ENCODE measurements at regions not wholly inside any gene's neighbourhood (a gene's known extent, or its start where the extent isn't known, plus 50 kb on each side); places are given as distances from the start of the nearest gene placed in this dataset.

- DNase-seq (ENCODE audit: low read depth in 1 of 2, low spot score in 1 of 2) (no peak), FAIRE-seq (no peak), ATAC-seq (no peak)
- 3% methylated on average over 3 of the region's 4 CpGs for WGBS (ENCODE audit: missing lambda C conversion rate)
- Histone ChIP-seq H3K4me1 (no peaks in the 10 kb centered on the region), H3K4me3 (no peak overlapping the region), H3K9me3 (no peaks in the 10 kb centered on the region), H3K27ac (no peak overlapping the region), H3K4me2 (no peak overlapping the region)
- CTCF ChIA-PET: interaction anchor here (0.9 kb wide), 1 partner anchor 17 kb away, joined by 3 read pairs; no protein-coding TSS in a partner anchor
- POLR2A ChIA-PET: no interaction called here
- TF ChIP-seq CBX2 (IDR thresholded peaks at IDR 0.05; ENCODE audit: borderline replicate concordance, low read depth) (no peak), JUN (IDR thresholded peaks at IDR 0.05) (no peak), RCOR1 (IDR thresholded peaks at IDR 0.05; ENCODE audit: low read depth, low read length) (no peak), SREBF2 (IDR thresholded peaks at IDR 0.05) (no peak), BHLHE40 (IDR thresholded peaks at IDR 0.05; ENCODE audit: low read depth, low read length) (no peak), RFX5 (IDR thresholded peaks at IDR 0.05) (no peak)
Observed at GRCh38 chr6:114430534-114431124, 87.8 kb upstream of the HS3ST5 start.

GRCh38 chr6:114428341-114428740 is 85.5 kb upstream of the HS3ST5 start:
- ATAC-seq (no peak), DNase-seq (ENCODE audit: low read depth in 1 of 2, low spot score in 1 of 2) (no peak), FAIRE-seq (no peak)
- Histone ChIP-seq H3K27ac (no peak overlapping the region), H3K4me1 (no peaks in the 10 kb centered on the region), H3K4me2 (no peak overlapping the region), H3K4me3 (no peak overlapping the region), H3K9me3 (no peaks in the 10 kb centered on the region)
- POLR2A ChIA-PET: no interaction called here
- CTCF ChIA-PET: no interaction called here
- 59% methylated on average over 2 of the region's 2 CpGs for WGBS (ENCODE audit: missing lambda C conversion rate)
- no peak for TF ChIP-seq TP53 (CRISPR knock-in tag; IDR thresholded peaks at IDR 0.05)
- TF ChIP-seq FOSB (CRISPR knock-in tag; IDR thresholded peaks at IDR 0.05): no peak
- TF ChIP-seq HEYL (CRISPR knock-in tag; IDR thresholded peaks at IDR 0.05): no peak
- TF ChIP-seq E2F6 (IDR thresholded peaks at IDR 0.05; ENCODE audit: borderline replicate concordance, low read depth): no peak
- no peak for TF ChIP-seq BHLHE40 (IDR thresholded peaks at IDR 0.05; ENCODE audit: low read depth, low read length)
- TF ChIP-seq CEBPB (IDR thresholded peaks at IDR 0.05): no peak
- TF ChIP-seq RNF2 (IDR thresholded peaks at IDR 0.05; ENCODE audit: borderline replicate concordance, low read depth): no peak
- no peak for TF ChIP-seq REST (IDR thresholded peaks at IDR 0.05)
- TF ChIP-seq RAD21 (conservative IDR thresholded peaks at IDR 0.05 in 1 of 2, IDR thresholded peaks at IDR 0.05 in 1 of 2): no peak
- TF ChIP-seq CBX2 (IDR thresholded peaks at IDR 0.05; ENCODE audit: borderline replicate concordance, low read depth): no peak
- no peak for TF ChIP-seq HMGXB4 (CRISPR knock-in tag; IDR thresholded peaks at IDR 0.05; ENCODE audit: borderline replicate concordance)
- TF ChIP-seq CHD2 (IDR thresholded peaks at IDR 0.05; ENCODE audit: low read length, partially characterized antibody): no peak
- no peak for TF ChIP-seq MAFK (IDR thresholded peaks at IDR 0.05; ENCODE audit: partially characterized antibody)
- TF ChIP-seq GATA3 (IDR thresholded peaks at IDR 0.05; ENCODE audit: borderline replicate concordance): no peak
- no peak for TF ChIP-seq ZFP36 (IDR thresholded peaks at IDR 0.05; ENCODE audit: borderline replicate concordance, partially characterized antibody)
